Bronchial epithelial cell (primary cell): ENCODE measurements at regions not wholly inside any gene's neighbourhood (a gene's known extent, or its start where the extent isn't known, plus 50 kb on each side); places are given as distances from the start of the nearest gene placed in this dataset.

Experiments used
- DNase-seq: peaks from one replicate; pipeline ENCODE4 v3.0.0-alpha.2; 2010; ENCODE audit warnings: low read depth
- FAIRE-seq: peaks from 2 replicates; lab custom pipeline; 2011; peaks lifted over from hg19 to GRCh38; lab: Jason Lieb, UNC
- H3K27me3 ChIP-seq: 2 replicates; pipeline ENCODE4 v1.5.1; 2011; ENCODE audit warnings: low read length; ENCODE audit not compliant: control insufficient read depth, insufficient read depth
- H3K36me3 ChIP-seq: 2 replicates; pipeline ENCODE4 v1.5.1; 2011; ENCODE audit warnings: low read length; ENCODE audit not compliant: control insufficient read depth, insufficient read depth
- H3K4me3 ChIP-seq: 2 replicates; pipeline ENCODE4 v1.5.1; 2011; ENCODE audit warnings: mild to moderate bottlenecking, low read depth, low read length, control low read depth
- TF ChIP-seq, protein P1 (sequence below): IDR thresholded peaks from 2 replicates; pipeline ENCODE4 v1.5.1; 2011; ENCODE audit warnings: mild to moderate bottlenecking, moderate library complexity, low read length, control low read depth, inconsistent platforms; ENCODE audit not compliant: insufficient read depth, severe bottlenecking

DNA sequence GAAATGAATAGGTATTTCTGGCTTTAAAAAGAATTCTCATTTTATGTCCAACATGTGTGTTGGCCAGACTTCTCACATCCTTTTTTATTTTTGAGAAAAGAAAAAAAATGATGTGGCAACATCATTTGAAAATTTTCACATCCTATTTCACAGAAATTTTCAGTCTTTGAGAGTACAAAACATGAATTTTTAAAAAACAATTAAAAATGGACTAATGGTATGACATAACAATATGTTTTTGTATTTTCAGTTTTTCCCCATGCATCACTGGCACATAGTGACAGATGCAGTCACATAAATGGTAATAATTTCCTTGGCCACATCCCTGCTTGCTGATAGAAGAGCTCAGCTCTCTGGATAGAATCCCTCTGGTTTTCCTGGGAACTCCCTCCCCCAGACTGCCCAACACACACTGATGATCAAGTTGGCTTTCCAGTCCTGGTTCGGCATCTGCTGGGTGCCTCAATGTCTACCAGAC lies 188.5 kb upstream of the AGR3 start:
- TF ChIP-seq, protein P1, sequence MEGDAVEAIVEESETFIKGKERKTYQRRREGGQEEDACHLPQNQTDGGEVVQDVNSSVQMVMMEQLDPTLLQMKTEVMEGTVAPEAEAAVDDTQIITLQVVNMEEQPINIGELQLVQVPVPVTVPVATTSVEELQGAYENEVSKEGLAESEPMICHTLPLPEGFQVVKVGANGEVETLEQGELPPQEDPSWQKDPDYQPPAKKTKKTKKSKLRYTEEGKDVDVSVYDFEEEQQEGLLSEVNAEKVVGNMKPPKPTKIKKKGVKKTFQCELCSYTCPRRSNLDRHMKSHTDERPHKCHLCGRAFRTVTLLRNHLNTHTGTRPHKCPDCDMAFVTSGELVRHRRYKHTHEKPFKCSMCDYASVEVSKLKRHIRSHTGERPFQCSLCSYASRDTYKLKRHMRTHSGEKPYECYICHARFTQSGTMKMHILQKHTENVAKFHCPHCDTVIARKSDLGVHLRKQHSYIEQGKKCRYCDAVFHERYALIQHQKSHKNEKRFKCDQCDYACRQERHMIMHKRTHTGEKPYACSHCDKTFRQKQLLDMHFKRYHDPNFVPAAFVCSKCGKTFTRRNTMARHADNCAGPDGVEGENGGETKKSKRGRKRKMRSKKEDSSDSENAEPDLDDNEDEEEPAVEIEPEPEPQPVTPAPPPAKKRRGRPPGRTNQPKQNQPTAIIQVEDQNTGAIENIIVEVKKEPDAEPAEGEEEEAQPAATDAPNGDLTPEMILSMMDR, result no peak
- no peak overlapping the region for H3K4me3 ChIP-seq
- no peak for DNase-seq
- no peak for FAIRE-seq
- H3K36me3 ChIP-seq, result no peaks in the 10 kb centered on the region
- no peaks in the 10 kb centered on the region for H3K27me3 ChIP-seq

DNA sequence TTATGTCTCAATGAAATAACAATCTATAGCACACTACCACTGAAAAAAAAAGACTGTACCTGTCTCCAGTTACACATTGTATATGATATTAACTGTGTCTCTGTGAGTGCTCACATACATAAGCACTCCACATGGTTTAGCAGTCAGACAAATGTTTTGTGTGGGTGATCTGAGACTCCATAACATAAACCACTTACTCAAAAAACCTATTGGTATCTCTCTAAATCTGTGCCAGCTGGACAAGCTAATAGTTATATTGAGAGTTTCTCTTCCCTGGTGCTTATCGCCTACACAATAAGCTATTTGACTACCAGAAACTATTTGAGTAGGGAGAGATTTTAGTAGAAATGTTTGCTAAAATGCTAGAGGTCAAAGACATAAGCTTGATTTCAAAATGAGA lies 190.1 kb upstream of the AGR3 start:
- DNase-seq, result no peak
- Histone ChIP-seq H3K27me3 (no peaks in the 10 kb centered on the region), H3K4me3 (no peak overlapping the region), H3K36me3 (no peaks in the 10 kb centered on the region)
- no peak for FAIRE-seq
- TF ChIP-seq, protein P1, result no peak

DNA sequence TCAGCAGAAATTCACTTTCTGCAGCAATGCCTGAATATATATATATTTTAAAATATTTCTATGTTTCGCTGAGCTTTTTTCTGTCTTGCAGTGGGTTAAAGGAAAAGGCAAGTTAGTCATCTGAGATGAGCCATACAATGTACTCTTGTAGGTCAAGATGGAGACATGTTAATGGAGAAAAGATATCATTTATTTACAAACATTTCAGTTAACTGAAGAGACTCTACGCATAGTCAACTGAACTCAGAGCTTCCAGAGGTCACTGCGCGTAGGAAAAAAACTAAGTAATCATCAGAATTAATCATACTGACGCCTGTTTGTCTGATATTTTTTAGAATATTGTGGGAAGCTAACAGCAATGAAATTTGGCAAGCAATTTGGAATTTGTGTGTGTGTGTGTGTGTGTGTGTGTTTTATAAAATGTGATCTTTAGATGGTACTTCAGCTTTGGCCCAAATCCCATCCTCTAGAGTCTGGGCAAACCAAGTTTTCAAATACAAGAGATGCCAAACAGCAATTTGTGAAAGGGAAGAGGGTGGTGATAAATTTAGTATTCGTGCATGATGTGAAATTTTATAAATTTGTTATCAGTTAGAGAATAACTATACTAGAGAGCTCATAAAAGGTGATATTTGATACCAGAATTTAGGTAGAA lies 193.9 kb upstream of the AGR3 start:
- no peak for DNase-seq
- Histone ChIP-seq H3K36me3 (no peaks in the 10 kb centered on the region), H3K4me3 (no peak overlapping the region), H3K27me3 (no peaks in the 10 kb centered on the region)
- TF ChIP-seq, protein P1, result no peak
- no peak for FAIRE-seq

DNA sequence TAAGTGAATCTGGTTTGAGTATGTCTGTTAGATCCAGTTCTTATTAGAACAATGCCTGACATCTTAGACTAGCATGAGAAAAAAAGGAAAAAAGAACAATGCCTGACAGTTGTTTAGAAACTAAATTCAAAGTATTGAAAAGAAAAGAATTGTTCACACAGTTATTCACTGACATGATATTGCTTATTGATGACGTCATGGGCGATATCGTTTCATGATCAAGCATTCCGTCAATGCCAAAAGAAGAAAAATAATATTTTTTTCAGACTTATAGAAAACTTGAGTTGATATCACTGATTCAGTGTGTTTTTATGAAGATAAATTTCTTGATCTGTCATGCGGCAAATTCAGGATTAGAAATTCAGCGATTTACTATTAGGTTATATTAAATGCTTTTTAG lies 196.5 kb upstream of the AGR3 start:
- Histone ChIP-seq H3K36me3 (no peaks in the 10 kb centered on the region), H3K27me3 (no peaks in the 10 kb centered on the region), H3K4me3 (no peak overlapping the region)
- DNase-seq, result no peak
- no peak for FAIRE-seq
- TF ChIP-seq, protein P1, result no peak

DNA sequence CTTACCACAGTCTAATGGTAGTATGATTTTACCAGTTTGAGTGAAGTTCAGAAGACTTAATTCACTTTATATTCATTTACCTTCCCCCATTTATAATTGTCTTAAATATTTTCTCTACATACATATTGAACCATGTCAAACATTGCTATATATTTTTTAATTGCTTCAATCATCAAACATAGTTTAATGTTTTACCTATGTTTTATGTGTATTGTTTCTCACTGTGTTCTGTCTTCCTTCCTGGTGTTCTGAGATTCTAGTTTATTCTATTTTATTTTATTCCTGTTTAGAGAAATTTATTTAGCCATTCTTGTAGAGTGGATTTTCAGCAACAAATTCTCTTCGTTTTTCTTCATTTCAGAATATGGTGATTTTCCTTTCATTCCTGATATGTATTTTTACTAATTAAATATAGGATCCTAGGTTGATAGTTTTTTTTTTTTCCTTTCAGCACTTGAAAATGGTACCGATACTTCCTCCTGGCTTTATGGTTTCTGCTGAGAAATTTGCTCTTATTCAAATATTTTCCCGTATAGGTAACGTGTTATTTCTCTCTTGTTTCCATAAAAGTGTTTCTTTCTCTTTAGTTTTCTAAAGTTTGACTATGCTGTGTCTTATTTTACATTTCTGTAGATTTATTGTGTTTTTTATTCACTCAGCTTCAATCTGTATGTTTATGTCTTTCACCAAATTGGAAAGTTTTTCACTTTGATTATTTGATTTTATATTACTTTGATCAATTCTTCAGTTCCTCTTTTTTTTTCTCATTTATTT lies 201.8 kb upstream of the AGR3 start:
- no peak overlapping the region for H3K4me3 ChIP-seq
- DNase-seq, result no peak
- TF ChIP-seq, protein P1, result no peak
- no peaks in the 10 kb centered on the region for H3K27me3 ChIP-seq
- no peak for FAIRE-seq
- no peaks in the 10 kb centered on the region for H3K36me3 ChIP-seq
